ENCODE measurements at regions not wholly inside any gene's neighbourhood (a gene's known extent, or its start where the extent isn't known, plus 50 kb on each side); places are given as distances from the start of the nearest gene placed in this dataset.
"Not testable (repeated sequence)": the region's sequence is repeated elsewhere in the genome, so short reads cannot be mapped to it uniquely, and the experiment has no call there.

- TF ChIP-seq POLR2A, EP300 (IDR thresholded peaks at IDR 0.05): not testable (repeated sequence)
Measured at GRCh38 chr6:60663199-60663598, 1622.8 kb downstream of the KHDRBS2 start.
